H1 (cell line): ENCODE measurements at regions not wholly inside any gene's neighbourhood (a gene's known extent, or its start where the extent isn't known, plus 50 kb on each side); places are given as distances from the start of the nearest gene placed in this dataset.

ENCODE experiments used
- CHD2 ChIP-seq: IDR thresholded peaks from 2 replicates; pipeline ENCODE4 v1.6.1; 2012; ENCODE audit warnings: low read length, improper control_type of control experiment
- EP300 ChIP-seq, 2 experiments: IDR thresholded peaks; 1 replicate in 1 of 2; 2 replicates in 1 of 2; pipeline ENCODE4 v1.6.1; 2011 to 2012; ENCODE audit warnings: low read depth in 2 of 2, low read length in 2 of 2, mild to moderate bottlenecking in 2 of 2, borderline replicate concordance in 1 of 2, inconsistent platforms in 1 of 2, moderate library complexity in 1 of 2
- HDAC6 ChIP-seq: IDR thresholded peaks from one replicate; pipeline ENCODE4 v1.7.1; 2012; ENCODE audit warnings: low read depth, mild to moderate bottlenecking, inconsistent platforms, low read length, moderate library complexity
- MAFK ChIP-seq: IDR thresholded peaks from 2 replicates; pipeline ENCODE4 v1.6.1; 2012; ENCODE audit warnings: low read depth, mild to moderate bottlenecking, improper control_type of control experiment, low read length
- POLR2A ChIP-seq, 2 experiments: IDR thresholded peaks; 1 replicate in 1 of 2; 2 replicates in 1 of 2; pipeline ENCODE4 v1.6.1; 2011; ENCODE audit warnings: low read depth in 2 of 2, low read length in 2 of 2, mild to moderate bottlenecking in 2 of 2; ENCODE audit errors: control extremely low read depth in 1 of 2
- POLR2AphosphoS5 ChIP-seq: IDR thresholded peaks from 2 replicates; pipeline ENCODE4 v1.6.1; 2011; ENCODE audit warnings: low read depth, low read length
- SP2 ChIP-seq: IDR thresholded peaks from 2 replicates; pipeline ENCODE4 v1.6.1; 2012; ENCODE audit warnings: mild to moderate bottlenecking, low read length, inconsistent platforms
- SP4 ChIP-seq: IDR thresholded peaks from 2 replicates; pipeline ENCODE4 v1.6.1; 2012; ENCODE audit warnings: low read length, inconsistent platforms
- TF ChIP-seq, protein P1 (sequence below), 3 experiments: IDR thresholded peaks; 1 replicate in 2 of 3; 2 replicates in 1 of 3; pipeline versions ENCODE4 v1.5.1 to v1.6.1; 2011; ENCODE audit warnings: low read length in 3 of 3, mild to moderate bottlenecking in 3 of 3, inconsistent platforms in 2 of 3, low read depth in 1 of 3, moderate library complexity in 1 of 3; ENCODE audit not compliant: insufficient read depth in 1 of 3; ENCODE audit errors: control extremely low read depth in 1 of 3

DNA sequence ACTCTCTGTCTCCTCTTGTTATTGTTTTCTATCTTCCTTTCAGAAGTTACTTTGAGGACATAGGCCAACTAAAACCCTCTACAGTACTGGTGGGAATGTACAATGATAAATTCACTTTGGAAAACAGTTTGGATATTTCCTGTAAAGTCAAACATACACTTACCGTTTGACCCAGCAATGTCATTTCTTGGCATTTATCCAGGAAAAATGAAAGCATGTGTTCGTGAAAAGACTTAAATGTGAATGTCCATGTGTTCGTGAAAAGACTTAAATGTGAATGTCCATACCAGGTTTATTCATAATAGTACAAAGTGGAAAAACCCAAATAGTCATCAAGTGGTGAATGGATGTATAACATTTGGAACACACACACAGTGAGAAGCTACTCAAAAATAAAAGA lies 361.5 kb upstream of the DPH6 start:
- TF ChIP-seq HDAC6: no peak
- no peak for TF ChIP-seq POLR2A (IDR thresholded peaks at IDR 0.05; ENCODE audit: control extremely low read depth in 1 of 2, low read depth in 2 of 2, low read length in 2 of 2)
- TF ChIP-seq, protein P1, sequence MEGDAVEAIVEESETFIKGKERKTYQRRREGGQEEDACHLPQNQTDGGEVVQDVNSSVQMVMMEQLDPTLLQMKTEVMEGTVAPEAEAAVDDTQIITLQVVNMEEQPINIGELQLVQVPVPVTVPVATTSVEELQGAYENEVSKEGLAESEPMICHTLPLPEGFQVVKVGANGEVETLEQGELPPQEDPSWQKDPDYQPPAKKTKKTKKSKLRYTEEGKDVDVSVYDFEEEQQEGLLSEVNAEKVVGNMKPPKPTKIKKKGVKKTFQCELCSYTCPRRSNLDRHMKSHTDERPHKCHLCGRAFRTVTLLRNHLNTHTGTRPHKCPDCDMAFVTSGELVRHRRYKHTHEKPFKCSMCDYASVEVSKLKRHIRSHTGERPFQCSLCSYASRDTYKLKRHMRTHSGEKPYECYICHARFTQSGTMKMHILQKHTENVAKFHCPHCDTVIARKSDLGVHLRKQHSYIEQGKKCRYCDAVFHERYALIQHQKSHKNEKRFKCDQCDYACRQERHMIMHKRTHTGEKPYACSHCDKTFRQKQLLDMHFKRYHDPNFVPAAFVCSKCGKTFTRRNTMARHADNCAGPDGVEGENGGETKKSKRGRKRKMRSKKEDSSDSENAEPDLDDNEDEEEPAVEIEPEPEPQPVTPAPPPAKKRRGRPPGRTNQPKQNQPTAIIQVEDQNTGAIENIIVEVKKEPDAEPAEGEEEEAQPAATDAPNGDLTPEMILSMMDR (IDR thresholded peaks at IDR 0.05; ENCODE audit: control extremely low read depth in 1 of 3, insufficient read depth in 1 of 3, low read depth in 1 of 3, low read length in 3 of 3): no peak
- TF ChIP-seq CHD2: no peak
- no peak for TF ChIP-seq SP2
- no peak for TF ChIP-seq POLR2AphosphoS5
- TF ChIP-seq MAFK: no peak
- TF ChIP-seq EP300 (IDR thresholded peaks at IDR 0.05; ENCODE audit: borderline replicate concordance in 1 of 2, low read depth in 2 of 2, low read length in 2 of 2): no peak
- no peak for TF ChIP-seq SP4
